ENCODE measurements at regions not wholly inside any gene's neighbourhood (a gene's known extent, or its start where the extent isn't known, plus 50 kb on each side); places are given as distances from the start of the nearest gene placed in this dataset.

DNA sequence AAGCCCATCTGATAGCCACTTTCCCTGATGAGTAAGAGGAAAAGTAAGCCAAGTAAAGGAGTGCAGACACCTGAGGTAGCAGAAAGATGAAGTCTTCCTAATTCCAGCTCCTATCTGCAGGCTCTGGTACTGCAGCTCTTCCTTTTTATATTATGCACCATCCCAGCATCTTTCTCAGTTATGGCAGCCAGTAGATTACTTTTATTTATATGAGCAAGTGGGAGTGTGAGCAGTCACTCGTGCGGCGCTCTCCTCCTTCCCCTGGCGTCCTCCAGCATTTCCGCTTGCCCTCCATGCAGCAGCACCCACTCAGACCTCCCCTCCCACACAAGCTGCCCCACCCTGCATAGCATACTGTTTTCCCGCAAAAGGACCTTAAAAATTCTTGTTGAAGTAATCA lies 465.9 kb upstream of the DPPA4 start:
- no peak for DNase-seq
- TF ChIP-seq GATA1 (IDR thresholded peaks at IDR 0.05; ENCODE audit: low read depth, low read length) = no peak
- no peak for TF ChIP-seq POLR2A (IDR thresholded peaks at IDR 0.05; ENCODE audit: low read length)

- no peak for DNase-seq
- TF ChIP-seq POLR2A (IDR thresholded peaks at IDR 0.05; ENCODE audit: low read length) (no peak), GATA1 (IDR thresholded peaks at IDR 0.05; ENCODE audit: low read depth, low read length) (no peak)
These were observed 467.4 kb upstream of the DPPA4 start for GRCh38 chr3:109804697-109805096.

DNA sequence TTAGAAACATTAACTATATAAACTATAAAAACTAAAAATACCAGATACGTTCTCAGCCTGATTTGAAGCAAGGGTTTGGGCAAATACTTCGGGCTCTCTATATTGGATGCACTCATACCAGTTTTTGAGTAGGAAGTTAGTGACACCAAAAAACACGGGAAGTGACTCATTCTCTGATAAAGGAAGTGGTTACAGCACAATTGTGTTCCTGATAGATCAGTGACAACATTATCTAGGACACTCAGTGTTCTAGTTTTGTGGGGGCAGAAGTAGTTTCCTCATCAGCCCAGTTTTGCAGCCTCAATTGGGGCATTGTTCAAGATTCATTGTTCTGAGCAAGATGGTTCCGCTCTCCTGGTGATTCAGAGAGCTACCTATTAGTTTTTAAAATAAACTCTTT lies 469.6 kb upstream of the DPPA4 start:
- TF ChIP-seq POLR2A (IDR thresholded peaks at IDR 0.05; ENCODE audit: low read length) = no peak
- peak in 1 of 2 experiments; percentile 1 for DNase-seq

DNA sequence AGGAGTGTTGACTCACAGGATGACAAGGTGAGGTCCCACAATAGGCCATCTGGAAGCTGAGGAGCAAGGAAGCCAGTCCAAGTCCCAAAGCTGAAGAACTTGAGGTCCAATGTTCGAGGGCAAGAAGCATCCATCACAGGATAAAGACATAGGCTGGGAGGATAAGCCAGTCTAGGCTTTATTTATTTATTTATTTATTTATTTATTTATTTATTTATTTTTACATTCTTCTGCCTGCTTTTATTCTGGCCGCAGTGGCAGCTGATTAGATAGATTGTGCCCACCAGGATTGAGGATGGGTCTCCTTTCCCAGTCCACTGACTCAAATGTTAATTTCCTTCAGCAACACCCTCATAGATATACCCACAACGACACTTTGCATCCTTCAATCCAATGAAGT lies 472.2 kb upstream of the DPPA4 start:
- DNase-seq = no peak
- TF ChIP-seq POLR2A (IDR thresholded peaks at IDR 0.05; ENCODE audit: low read length) (no peak), GATA1 (IDR thresholded peaks at IDR 0.05; ENCODE audit: low read depth, low read length) (no peak)

- DNase-seq = no peak
- TF ChIP-seq GATA1 (IDR thresholded peaks at IDR 0.05; ENCODE audit: low read depth, low read length) = no peak
- TF ChIP-seq POLR2A (IDR thresholded peaks at IDR 0.05; ENCODE audit: low read length) = no peak
These were observed 480.7 kb upstream of the DPPA4 start for GRCh38 chr3:109818081-109818480.

DNA sequence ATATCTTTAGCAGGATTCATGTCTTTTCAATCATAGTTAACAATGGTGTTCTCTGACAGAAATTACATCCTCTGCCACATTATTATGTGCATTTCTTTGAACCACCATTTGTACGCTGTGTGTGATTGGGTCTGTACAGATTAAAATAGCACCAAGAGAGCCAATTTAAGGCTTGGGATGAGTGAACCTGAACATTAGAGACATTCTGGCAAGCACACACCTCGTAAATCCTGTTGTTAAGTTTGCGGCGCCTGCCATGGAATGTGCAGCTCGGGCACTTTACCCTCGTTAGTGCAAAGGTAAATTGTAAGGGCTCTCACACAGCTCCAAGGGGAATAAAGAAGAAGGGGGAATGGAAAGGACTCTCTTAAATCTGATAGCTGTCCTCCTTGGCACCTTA lies 482.4 kb upstream of the DPPA4 start:
- no peak for TF ChIP-seq POLR2A (IDR thresholded peaks at IDR 0.05; ENCODE audit: low read length)
- TF ChIP-seq GATA1 (IDR thresholded peaks at IDR 0.05; ENCODE audit: low read depth, low read length) = no peak
- no peak for DNase-seq

DNA sequence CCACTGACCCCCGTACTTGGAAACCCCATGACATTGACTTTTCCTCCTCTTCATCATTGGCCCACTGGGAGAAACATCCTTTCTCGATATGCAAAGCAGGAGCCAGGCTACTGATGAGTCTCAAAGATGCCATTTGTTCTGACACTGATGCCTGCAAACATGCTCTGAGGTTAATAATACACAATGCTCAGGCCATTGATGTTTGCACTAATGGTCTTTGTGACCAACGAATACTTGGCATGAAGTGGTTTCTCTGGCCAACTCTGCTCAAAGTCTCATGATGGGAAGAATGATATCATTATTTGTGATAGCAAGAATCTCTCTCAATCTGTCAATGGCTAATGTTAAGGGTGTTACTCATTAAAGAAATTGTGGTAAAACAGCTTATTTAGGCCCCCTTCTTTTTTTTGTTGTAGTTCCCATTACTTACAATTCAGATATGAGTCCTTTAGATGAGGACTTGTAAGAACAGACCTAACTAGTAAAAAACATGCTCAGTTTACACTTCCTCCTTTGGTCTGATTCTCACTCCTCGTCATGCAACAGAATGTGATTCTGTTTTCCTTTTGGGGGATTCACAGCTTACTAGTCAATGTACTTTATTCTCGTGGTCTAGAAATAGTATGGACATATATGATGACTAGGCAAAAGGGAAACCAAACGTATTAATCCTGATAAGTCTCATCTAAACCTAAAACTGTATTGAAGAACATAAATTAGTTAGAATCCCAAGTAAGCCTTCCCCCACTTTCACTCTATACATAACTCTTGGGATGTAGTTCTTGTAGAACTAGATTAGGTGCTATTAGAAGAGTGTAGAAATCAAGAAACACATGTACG lies 488.8 kb upstream of the DPPA4 start:
- DNase-seq = no peak
- no peak for TF ChIP-seq POLR2A (IDR thresholded peaks at IDR 0.05; ENCODE audit: low read length)
- TF ChIP-seq GATA1 (IDR thresholded peaks at IDR 0.05; ENCODE audit: low read depth, low read length) = no peak

GRCh38 chr3:109831403-109831802 lies 494.1 kb upstream of the DPPA4 start:
- no peak for TF ChIP-seq GATA1 (IDR thresholded peaks at IDR 0.05; ENCODE audit: low read depth, low read length)
- no peak for TF ChIP-seq POLR2A (IDR thresholded peaks at IDR 0.05; ENCODE audit: low read length)
- DNase-seq = no peak

DNA sequence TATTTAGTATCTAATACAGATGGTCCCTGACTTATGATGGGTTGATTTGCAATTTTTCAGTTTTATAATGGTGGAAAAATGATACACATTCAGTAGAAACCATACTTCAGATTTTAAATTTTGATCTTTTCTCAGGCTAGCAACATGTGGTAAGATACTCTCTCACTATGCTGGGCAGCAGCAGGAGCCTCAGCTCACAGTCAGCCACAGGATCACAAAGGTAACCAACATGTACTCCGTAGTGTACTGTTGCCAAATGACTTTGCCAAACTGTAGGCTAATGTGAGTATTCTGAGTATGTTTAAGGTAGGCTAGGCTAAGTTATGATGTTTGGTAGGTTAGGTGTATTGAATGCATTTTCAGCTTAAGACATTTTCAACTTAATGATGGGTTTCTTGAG lies 498.6 kb upstream of the DPPA4 start:
- no peak for DNase-seq
- no peak for TF ChIP-seq POLR2A (IDR thresholded peaks at IDR 0.05; ENCODE audit: low read length)
- no peak for TF ChIP-seq GATA1 (IDR thresholded peaks at IDR 0.05; ENCODE audit: low read depth, low read length)

DNA sequence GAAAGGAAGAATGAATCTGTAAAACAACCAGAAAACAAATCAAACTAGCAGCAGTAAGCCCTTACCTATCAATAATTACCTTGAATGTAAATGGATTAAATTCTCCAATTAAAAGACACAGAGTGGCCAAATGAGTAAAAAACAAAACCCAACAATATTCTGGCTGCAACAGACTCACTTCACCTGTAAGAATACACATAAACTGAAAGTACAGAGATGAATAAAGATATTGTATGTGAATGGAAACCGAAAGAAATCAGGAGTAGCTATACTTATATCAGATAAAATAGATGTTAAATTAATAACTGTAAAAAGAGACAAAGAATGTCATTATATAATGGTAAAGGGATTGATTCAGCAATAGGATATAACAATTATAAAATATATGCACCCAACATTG lies 514.5 kb upstream of the DPPA4 start:
- DNase-seq = no peak

DNA sequence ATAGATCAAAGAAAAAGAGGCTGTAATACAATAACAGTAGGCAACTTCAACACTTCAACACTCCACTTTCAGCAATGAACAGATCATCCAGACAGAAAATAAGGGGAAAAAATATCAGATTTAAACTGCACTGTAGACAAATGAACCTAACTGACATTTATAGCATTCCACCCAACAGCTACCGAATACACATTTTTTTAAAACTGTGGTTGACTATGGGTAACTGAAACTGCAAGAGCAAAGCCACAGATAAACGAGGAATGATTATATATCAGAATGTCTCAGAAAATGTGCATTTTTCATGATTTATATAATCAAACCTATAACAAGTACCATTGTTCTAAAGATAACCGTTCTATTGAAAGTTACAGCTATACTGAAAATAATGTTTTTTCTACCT lies 514.9 kb upstream of the DPPA4 start:
- DNase-seq = no peak
- TF ChIP-seq POLR2A (IDR thresholded peaks at IDR 0.05; ENCODE audit: low read length) = no peak
- no peak for TF ChIP-seq GATA1 (IDR thresholded peaks at IDR 0.05; ENCODE audit: low read depth, low read length)

More for the DNA sequence above, 514.5 kb upstream of the DPPA4 start:
- TF ChIP-seq POLR2A (IDR thresholded peaks at IDR 0.05; ENCODE audit: low read length) (no peak), GATA1 (IDR thresholded peaks at IDR 0.05; ENCODE audit: low read depth, low read length) (no peak)

- no peak for DNase-seq
- TF ChIP-seq GATA1 (IDR thresholded peaks at IDR 0.05; ENCODE audit: low read depth, low read length) (no peak), POLR2A (IDR thresholded peaks at IDR 0.05; ENCODE audit: low read length) (no peak)
These were observed 515.9 kb upstream of the DPPA4 start for GRCh38 chr3:109853077-109853731.

DNA sequence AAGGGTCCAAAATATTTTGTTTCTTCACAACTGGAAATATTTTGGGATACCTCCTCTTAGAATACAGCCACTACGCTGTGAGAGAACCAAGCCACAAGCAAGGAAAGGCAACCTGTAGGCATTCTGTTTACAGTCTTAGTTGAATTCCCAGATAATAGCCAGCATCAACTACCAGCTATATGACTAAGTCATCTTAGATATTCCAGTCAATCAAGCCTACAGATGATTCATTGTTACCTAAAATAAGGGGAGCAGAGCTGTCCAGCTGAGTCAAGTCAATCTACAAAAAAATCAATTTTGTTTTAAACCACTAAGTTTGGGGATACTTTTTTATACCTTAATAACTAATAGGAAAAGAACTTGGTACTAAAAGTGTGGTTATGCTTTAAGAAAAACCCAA lies 526.4 kb upstream of the DPPA4 start:
- TF ChIP-seq POLR2A (IDR thresholded peaks at IDR 0.05; ENCODE audit: low read length) = no peak
- TF ChIP-seq GATA1 (IDR thresholded peaks at IDR 0.05; ENCODE audit: low read depth, low read length) = no peak
- DNase-seq = no peak

DNA sequence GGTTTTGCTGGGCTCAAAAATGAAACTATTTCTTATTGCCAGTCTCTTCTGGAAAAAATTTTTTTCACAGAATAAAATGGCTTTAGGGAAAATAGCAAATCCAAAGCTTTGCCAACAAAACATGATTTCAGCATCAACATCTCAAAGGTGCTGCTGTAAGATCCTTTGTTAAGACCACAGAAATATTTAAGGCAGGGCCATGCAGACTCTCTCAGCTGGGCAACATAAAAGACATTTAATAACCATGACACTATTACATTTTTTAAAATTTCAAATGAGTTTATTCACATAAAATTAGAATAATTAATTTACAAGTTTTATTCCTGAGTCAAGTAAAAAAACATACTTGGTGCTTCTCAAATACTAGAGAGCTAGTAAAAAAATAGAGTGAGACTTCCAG lies 527.1 kb upstream of the DPPA4 start:
- TF ChIP-seq GATA1 (IDR thresholded peaks at IDR 0.05; ENCODE audit: low read depth, low read length) (no peak), POLR2A (IDR thresholded peaks at IDR 0.05; ENCODE audit: low read length) (no peak)
- DNase-seq = no peak

DNA sequence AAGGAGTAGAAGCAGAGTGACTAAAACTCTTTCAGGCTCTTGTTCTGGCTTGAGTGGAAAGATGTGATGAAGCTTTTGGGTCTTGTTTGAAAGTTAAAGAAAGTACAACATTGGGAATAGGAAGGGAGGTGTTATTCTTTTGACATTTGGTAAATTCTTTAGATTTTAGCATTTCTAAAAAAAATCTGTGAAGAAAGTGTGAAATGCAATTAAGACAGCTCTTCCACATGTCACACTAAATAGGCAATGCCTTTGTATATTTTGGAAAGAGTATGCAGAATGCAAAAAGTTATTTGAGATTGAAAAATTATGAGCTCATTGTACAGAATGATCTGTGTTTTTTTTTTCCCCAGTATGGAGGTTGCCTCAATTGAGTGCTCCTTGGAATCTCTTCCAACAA lies 532.2 kb upstream of the DPPA4 start:
- no peak for DNase-seq
- TF ChIP-seq POLR2A (IDR thresholded peaks at IDR 0.05; ENCODE audit: low read length) = no peak
- no peak for TF ChIP-seq GATA1 (IDR thresholded peaks at IDR 0.05; ENCODE audit: low read depth, low read length)

Measured in erythroblast (primary cell).